Testis (tissue), 2 donors: ENCODE measurements at regions not wholly inside any gene's neighbourhood (a gene's known extent, or its start where the extent isn't known, plus 50 kb on each side); places are given as distances from the start of the nearest gene placed in this dataset.
A peak's percentile ranks its signal among the peaks of the same experiment; 100 is the strongest.

ENCODE experiments used
- DNase-seq: peaks from one replicate; pipeline ENCODE4 v3.0.0-alpha.2; 2019
- H3K27ac ChIP-seq, 2 donors: fragments of 200-600 bp; sonication (generic); one replicate each; pipeline ENCODE4 v1.5.1; 2019
- H3K27me3 ChIP-seq: fragments of 200-600 bp; sonication (generic); one replicate; pipeline ENCODE4 v1.5.1; 2019
- H3K36me3 ChIP-seq: fragments of 200-600 bp; sonication (generic); one replicate; pipeline ENCODE4 v1.5.1; 2017; ENCODE audit warnings: low read depth; ENCODE audit errors: missing control alignments
- H3K4me1 ChIP-seq: fragments of 200-600 bp; sonication (generic); one replicate; pipeline ENCODE4 v1.5.1; 2019
- H3K4me3 ChIP-seq, 2 donors: fragments of 200-600 bp; sonication (generic); one replicate each; pipeline ENCODE4 v1.5.1; 2017 to 2019
- H3K9me3 ChIP-seq: fragments of 200-600 bp; sonication (generic); one replicate; pipeline ENCODE4 v1.5.1; 2017
- CTCF ChIP-seq, 3 experiments: fragments of 450-650 bp in 2 of 3; fragments of 200-600 bp in 1 of 3; sonication (generic) in 1 of 3; IDR thresholded peaks; one replicate each; pipeline ENCODE4 v1.5.1; 2016 to 2019; ENCODE audit warnings: antibody characterized with exemption in 3 of 3, mild to moderate bottlenecking in 2 of 3, moderate library complexity in 1 of 3
- POLR2A ChIP-seq: fragments of 450-650 bp; IDR thresholded peaks from one replicate; pipeline ENCODE4 v1.6.1; 2017; ENCODE audit warnings: antibody characterized with exemption, mild to moderate bottlenecking, moderate library complexity
- WGBS, 2 donors: methylation state at CpG; one replicate each; pipeline ENCODE4 v1.1.5; 2018; 5-methylcytosine and 5-hydroxymethylcytosine counted together
- intact Hi-C: fragments of 100-400 bp; cut with DNase I; formaldehyde crosslinking; loops from one replicate; pipeline ENCODE4 v1.15.1; 2023; ENCODE audit warnings: low total_unique reads

DNA sequence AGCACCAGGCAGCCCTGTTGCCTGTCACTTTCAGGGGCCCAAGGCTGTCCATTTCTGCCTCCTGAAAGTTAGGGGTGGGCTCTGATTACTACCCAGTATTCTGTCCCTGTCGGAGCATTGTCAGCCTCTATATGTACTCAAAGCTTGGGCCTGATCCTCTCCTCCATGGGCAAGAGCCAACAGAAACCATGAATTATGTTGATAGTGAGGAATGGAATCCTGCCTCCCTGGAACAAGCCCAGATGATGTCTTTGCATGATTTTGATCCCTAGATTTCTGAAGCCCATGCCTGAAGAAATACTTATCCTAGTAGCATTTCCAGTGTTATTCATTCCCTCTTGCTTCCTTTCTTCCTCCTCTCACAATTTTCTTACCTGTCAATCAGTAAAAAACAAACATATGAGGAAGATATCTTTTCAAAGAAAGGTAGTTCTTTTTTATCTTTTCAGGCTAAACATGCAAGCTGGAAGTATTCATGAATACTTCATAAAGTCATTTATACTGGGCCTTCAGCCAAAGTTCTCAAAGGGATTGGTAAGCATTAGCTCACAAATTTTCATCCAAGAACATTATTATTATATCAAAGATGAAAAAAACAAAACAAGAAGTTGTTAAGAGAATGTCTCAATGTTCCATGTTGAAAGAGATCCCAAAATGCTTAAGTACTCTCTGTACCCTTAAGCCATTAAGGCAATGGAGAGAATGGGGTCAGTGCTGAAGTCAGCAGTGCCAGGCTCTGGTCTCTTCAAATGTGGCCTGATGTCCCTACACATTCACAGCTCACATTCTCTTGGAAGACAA lies 171.7 kb downstream of the NHLRC3 start:
- no peaks in the 10 kb centered on the region for H3K4me1 ChIP-seq
- DNase-seq: peak; percentile 22
- no peaks in the 10 kb centered on the region for H3K27me3 ChIP-seq
- no peaks in the 10 kb centered on the region for H3K9me3 ChIP-seq
- no peak for TF ChIP-seq POLR2A
- TF ChIP-seq CTCF (IDR thresholded peaks at IDR 0.05): no peak
- 64 to 82% methylated on average over 1 of the region's 1 CpG for WGBS, 2 donors
- H3K36me3 ChIP-seq: no peaks in the 10 kb centered on the region
- peak overlapping the region in 1 of 2 donors; percentile 69 for H3K27ac ChIP-seq
- no peak overlapping the region for H3K4me3 ChIP-seq
- intact Hi-C loops: no loop called here

- 100% methylated on average over 1 of the region's 1 CpG for WGBS, 2 donors
- peak overlapping the region in 1 of 2 donors; percentile 39 for H3K27ac ChIP-seq
Observed at GRCh38 chr13:39210961-39211534, 172.8 kb downstream of the NHLRC3 start.

DNA sequence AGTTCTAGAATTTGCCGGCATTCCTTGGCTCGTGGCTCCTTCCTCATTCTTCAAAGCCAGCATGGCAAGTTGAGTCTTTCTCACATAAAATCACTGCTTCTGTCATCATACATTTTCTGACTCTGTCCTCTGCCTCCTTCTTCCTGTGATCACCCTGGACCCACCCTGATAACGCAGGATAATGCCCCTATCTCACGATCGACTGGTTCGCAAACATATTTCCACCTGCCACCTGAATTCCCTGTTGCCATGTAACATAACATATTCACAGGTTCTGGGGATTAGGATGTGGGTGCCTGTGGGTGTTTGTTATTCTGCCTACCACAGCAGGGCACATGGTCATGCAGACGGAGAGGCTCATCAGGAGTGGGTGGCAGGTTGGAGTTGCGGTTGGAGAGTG lies 177.7 kb downstream of the NHLRC3 start:
- TF ChIP-seq CTCF (IDR thresholded peaks at IDR 0.05) (no peak), POLR2A (no peak)
- H3K27ac ChIP-seq: no peak overlapping the region
- no peak for DNase-seq
- H3K9me3 ChIP-seq: no peaks in the 10 kb centered on the region
- no peaks in the 10 kb centered on the region for H3K4me1 ChIP-seq
- H3K4me3 ChIP-seq: no peak overlapping the region
- intact Hi-C loops: no loop called here
- no peaks in the 10 kb centered on the region for H3K27me3 ChIP-seq
- WGBS, 2 donors: 92 to 94% methylated on average over 8 of the region's 8 CpGs
- no peaks in the 10 kb centered on the region for H3K36me3 ChIP-seq

More at GRCh38 chr13:39210961-39211534, 172.8 kb downstream of the NHLRC3 start:
- intact Hi-C loops: no loop called here
- no peaks in the 10 kb centered on the region for H3K9me3 ChIP-seq
- H3K4me3 ChIP-seq: no peak overlapping the region
- H3K36me3 ChIP-seq: no peaks in the 10 kb centered on the region
- no peak for DNase-seq
- no peaks in the 10 kb centered on the region for H3K4me1 ChIP-seq
- H3K27me3 ChIP-seq: no peaks in the 10 kb centered on the region
- TF ChIP-seq POLR2A (no peak), CTCF (IDR thresholded peaks at IDR 0.05) (no peak)

DNA sequence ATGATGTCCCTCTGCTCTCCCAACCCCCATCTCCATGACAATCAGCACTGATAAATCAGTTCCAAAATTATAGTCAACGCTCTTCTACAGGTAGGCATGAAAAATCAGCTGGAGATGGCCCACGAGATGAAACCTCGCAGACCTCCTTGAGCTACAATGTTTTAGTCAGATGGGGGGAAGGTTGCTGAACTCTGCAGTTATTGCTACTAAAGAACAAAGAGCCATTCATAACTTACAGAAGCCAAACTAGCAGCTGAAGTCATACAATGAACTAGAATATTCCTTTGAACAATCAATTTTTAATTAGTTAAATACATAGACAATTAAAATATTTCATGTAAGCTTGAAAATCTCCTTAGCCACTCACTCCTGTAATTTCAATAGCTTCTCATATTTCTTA lies 179.2 kb downstream of the NHLRC3 start:
- H3K4me1 ChIP-seq: no peaks in the 10 kb centered on the region
- H3K27me3 ChIP-seq: no peaks in the 10 kb centered on the region
- no peak overlapping the region for H3K4me3 ChIP-seq
- WGBS, 2 donors: 62 to 84% methylated on average over 3 of the region's 3 CpGs
- intact Hi-C loops: no loop called here
- H3K27ac ChIP-seq: no peak overlapping the region
- TF ChIP-seq POLR2A (no peak), CTCF (IDR thresholded peaks at IDR 0.05) (no peak)
- no peaks in the 10 kb centered on the region for H3K36me3 ChIP-seq
- no peaks in the 10 kb centered on the region for H3K9me3 ChIP-seq
- DNase-seq: peak; percentile 40
